ENCODE measurements at regions not wholly inside any gene's neighbourhood (a gene's known extent, or its start where the extent isn't known, plus 50 kb on each side); places are given as distances from the start of the nearest gene placed in this dataset.

- H2BK120ac ChIP-seq (replicated peaks; ENCODE audit: low read depth, low read length), result no peak overlapping the region
- no peak overlapping the region for H4K5ac ChIP-seq (ENCODE audit: insufficient read length, low read depth, low read length)
- WGBS, 2 experiments (ENCODE audit: extremely low coverage in 1 of 2, insufficient coverage in 1 of 2, insufficient read length in 1 of 2, insufficient replicate concordance in 2 of 2, low coverage in 1 of 2, low lambda C conversion rate in 2 of 2, missing lambda C conversion rate in 1 of 2), result 85% methylated on average over 1 of the region's 1 CpG; no CpG with 5 or more reads in 1 of the 2 experiments
Measured at GRCh38 chr9:8115570-8115969, 316.0 kb upstream of the DMAC1 start.

More at GRCh38 chr9:8115570-8115969, 316.0 kb upstream of the DMAC1 start:
- H3K14ac ChIP-seq (ENCODE audit: insufficient read length), result no peak overlapping the region
- no peak overlapping the region for H3K4ac ChIP-seq (replicated peaks; ENCODE audit: insufficient read length, low read depth, low read length)
- H3K23ac ChIP-seq (ENCODE audit: insufficient read length), result no peak overlapping the region
- H3K4me2 ChIP-seq (ENCODE audit: insufficient read depth in 1 of 2, low read depth in 2 of 2, low read length in 2 of 2), result no peak overlapping the region
- H3K79me1 ChIP-seq (ENCODE audit: low read depth, low read length), result no peaks in the 10 kb centered on the region
- H4K8ac ChIP-seq (ENCODE audit: extremely low read depth, insufficient read depth, low read length), result no peak overlapping the region
- H4K20me1 ChIP-seq (replicated peaks in 1 of 2; ENCODE audit: control insufficient read depth in 1 of 2, insufficient read depth in 2 of 2, low read length in 2 of 2), result no peaks in the 10 kb centered on the region
- POLR2A ChIA-PET (ENCODE audit: partially characterized antibody), result no interaction called here
- no peak overlapping the region for H3K27ac ChIP-seq (ENCODE audit: low read depth, low read length)
- H2BK12ac ChIP-seq (ENCODE audit: low read depth, low read length), result no peak overlapping the region
- CTCF ChIA-PET (ENCODE audit: partially characterized antibody), result no interaction called here
- H2AK5ac ChIP-seq (ENCODE audit: low read depth, low read length), result no peak overlapping the region
- H3K56ac ChIP-seq (replicated peaks; ENCODE audit: insufficient read length, low read depth, low read length), result no peak overlapping the region
- H3K27me3 ChIP-seq (replicated peaks in 1 of 4; ENCODE audit: control insufficient read depth in 3 of 4, extremely low read depth in 1 of 4, insufficient read depth in 3 of 4, low read length in 3 of 4), result no peaks in the 10 kb centered on the region
- H3K79me2 ChIP-seq (ENCODE audit: control insufficient read depth in 1 of 2, insufficient read depth in 2 of 2, low read length in 2 of 2), result no peaks in the 10 kb centered on the region
- H3K9me3 ChIP-seq (ENCODE audit: insufficient read depth in 2 of 2, low read depth in 1 of 2, low read length in 1 of 2), result no peaks in the 10 kb centered on the region
- no peak overlapping the region for H3K18ac ChIP-seq (ENCODE audit: extremely low read depth, low read length)
- H3K4me1 ChIP-seq (replicated peaks in 1 of 4; ENCODE audit: control insufficient read depth in 3 of 4, insufficient read depth in 4 of 4, low read length in 3 of 4), result no peaks in the 10 kb centered on the region
- no peaks in the 10 kb centered on the region for H3K36me3 ChIP-seq (ENCODE audit: control insufficient read depth in 2 of 4, insufficient read depth in 4 of 4, low read length in 3 of 4)
- no peak overlapping the region for H4K91ac ChIP-seq (replicated peaks; ENCODE audit: insufficient read length, low read length)
- no peak overlapping the region for H3K9ac ChIP-seq (replicated peaks in 1 of 4; ENCODE audit: extremely low read depth in 1 of 4, low read depth in 3 of 4, low read length in 3 of 4)
- H2BK20ac ChIP-seq (ENCODE audit: low read length), result no peak overlapping the region
- no peak for FAIRE-seq
- H3K4me3 ChIP-seq (ENCODE audit: extremely low read depth in 1 of 4, insufficient read depth in 2 of 4, low read depth in 3 of 4, low read length in 4 of 4), result no peak overlapping the region
- H2AFZ ChIP-seq (ENCODE audit: low read length), result no peak overlapping the region
- TF ChIP-seq EGR1 (IDR thresholded peaks at IDR 0.05; ENCODE audit: borderline replicate concordance, low read depth, low read length) (no peak), EZH2 (IDR thresholded peaks at IDR 0.05; ENCODE audit: low read depth, low read length, severe bottlenecking) (no peak), POU5F1 (IDR thresholded peaks at IDR 0.05; ENCODE audit: low read depth, low read length) (no peak), SUZ12 (IDR thresholded peaks at IDR 0.05; ENCODE audit: low read length) (no peak), CTCF (IDR thresholded peaks at IDR 0.05; ENCODE audit: control extremely low read depth in 1 of 3, insufficient read depth in 1 of 3, low read depth in 1 of 3, low read length in 3 of 3) (no peak), POLR2AphosphoS5 (IDR thresholded peaks at IDR 0.05; ENCODE audit: low read depth, low read length) (no peak), MAX (IDR thresholded peaks at IDR 0.05) (no peak)
- H3K23me2 ChIP-seq (ENCODE audit: low read depth, low read length), result no peaks in the 10 kb centered on the region; the same call in 1 of the 2 replicates
- no peak overlapping the region for H2BK5ac ChIP-seq (ENCODE audit: low read depth, low read length)
- DNase-seq (ENCODE audit: low read depth in 1 of 2, low spot score in 2 of 2), result no peak
- H2BK15ac ChIP-seq (ENCODE audit: low read length), result no peak overlapping the region
